Dedifferentiated amniotic fluid mesenchymal stem cell (primary cell): ENCODE measurements at regions not wholly inside any gene's neighbourhood (a gene's known extent, or its start where the extent isn't known, plus 50 kb on each side); places are given as distances from the start of the nearest gene placed in this dataset.

Experiments
- DNase-seq: peaks from one replicate; pipeline ENCODE4 v3.0.0-alpha.2; 2016; ENCODE audit errors: extremely low spot score

DNA sequence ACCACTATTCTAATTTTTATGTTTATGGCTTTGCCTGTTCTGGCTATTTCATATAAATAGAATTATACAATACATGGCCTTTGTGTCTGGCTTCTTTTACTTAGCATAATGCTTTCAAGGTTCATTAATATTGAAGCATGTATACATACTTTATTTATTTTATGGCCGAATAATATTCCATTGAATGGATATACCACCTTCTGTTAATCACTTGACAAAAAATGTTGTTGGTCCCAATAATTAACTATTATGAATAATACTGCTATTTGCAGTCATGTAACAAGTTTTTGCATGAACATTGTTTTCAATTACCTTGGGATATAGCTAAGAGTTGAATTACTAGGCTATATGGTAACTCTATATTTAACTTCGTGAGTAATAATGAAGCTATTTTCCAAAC is 767.5 kb downstream of the INHBA start:
- no peak for DNase-seq

DNA sequence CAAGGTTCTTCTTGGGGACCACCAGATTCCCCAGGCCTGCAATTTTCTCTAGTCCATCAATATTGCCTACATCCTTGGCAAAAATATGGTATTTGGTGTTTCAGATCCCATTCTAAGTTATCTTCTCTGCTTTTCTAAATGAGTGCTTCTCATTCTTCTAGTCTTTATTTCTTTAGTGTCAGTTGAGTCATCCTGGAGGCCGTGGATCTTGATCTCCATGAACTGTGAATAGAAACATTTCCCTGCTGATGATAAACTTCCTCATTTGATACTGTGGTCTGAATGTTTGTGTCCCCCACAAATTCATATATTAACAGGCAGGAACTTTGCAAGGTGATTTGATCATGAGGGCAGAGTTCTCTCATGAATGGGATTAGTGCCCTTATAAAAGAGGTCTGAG is 779.3 kb downstream of the INHBA start:
- no peak for DNase-seq

- peak; percentile 63 for DNase-seq
These were observed 780.6 kb downstream of the INHBA start for GRCh38 chr7:40922316-40922670.

- DNase-seq, result no peak
These were observed 781.1 kb downstream of the INHBA start for GRCh38 chr7:40921589-40922315.

- DNase-seq, result peak; percentile 89
These were observed 784.0 kb downstream of the SUGCT start for GRCh38 chr7:40918701-40919271.

- no peak for DNase-seq
These were observed 782.0 kb downstream of the SUGCT start for GRCh38 chr7:40916813-40917212.

DNA sequence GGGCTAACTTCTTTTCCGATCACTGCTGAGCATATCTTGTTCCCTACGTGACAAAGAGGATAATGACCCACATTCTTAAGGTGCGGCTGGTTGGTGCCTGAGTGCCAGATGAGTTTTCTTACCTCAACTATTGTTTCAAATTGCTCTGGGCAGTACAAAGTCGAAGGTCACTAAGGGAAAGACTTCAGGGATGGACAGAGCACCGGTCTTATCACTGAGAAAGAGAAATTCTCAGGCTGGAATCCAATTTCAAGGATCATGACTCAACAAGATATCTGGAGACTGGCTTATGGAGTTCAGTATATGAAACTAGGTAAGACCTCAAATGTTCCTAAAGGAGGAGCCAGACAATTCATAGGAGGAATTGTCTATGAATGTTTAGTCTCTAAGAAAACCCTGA is 780.3 kb downstream of the SUGCT start:
- no peak for DNase-seq
